ENCODE measurements at regions not wholly inside any gene's neighbourhood (a gene's known extent, or its start where the extent isn't known, plus 50 kb on each side); places are given as distances from the start of the nearest gene placed in this dataset.

DNA sequence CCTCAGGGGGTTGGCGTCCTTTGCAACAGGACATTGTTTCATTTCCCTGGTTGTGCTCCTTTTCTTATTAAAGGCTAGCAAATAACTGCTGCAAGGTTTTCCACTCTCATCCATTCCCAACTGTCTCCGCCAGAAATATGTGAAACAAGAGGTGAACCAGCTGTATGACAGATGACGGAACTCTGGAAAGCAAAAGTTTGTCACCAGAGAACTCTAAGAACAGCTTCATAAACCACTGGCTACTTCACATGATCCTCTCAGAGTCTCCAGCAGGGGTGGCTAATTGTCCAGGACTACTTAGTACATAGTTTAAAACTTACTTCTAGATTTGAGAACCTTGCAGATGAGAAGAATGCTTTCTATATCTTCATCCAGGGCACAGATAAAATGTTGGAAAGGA, 195.9 kb upstream of the RAD23B start:
- intact Hi-C loops (cut with DNase I; ENCODE audit: low total_unique reads) = loop anchor here (10.0 kb wide), 1 partner anchor 88 kb away; no protein-coding TSS in a partner anchor
- peak; percentile 77 to 78 for ATAC-seq

DNA sequence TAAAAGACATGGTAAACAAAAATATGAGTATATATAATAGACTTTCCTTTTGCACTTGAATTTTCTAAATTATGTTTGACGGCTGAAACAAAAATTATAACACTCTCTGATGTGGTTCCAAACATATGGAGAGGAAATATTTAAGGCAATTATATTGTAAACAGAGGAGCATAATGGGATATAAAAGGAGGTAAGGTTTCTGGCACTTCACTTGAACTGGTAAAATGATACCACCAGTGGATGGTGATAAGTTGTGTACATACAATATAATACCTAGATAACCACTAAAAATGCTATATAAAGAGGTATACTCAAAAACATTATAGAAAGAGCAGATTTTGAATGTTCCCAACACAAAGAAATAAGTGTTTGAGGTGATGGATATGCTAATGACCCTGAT, 192.9 kb upstream of the RAD23B start:
- Histone ChIP-seq H3K4me1 (peaks cover 12 to 15% of the 10 kb centered on the region in 2 donors), H3K9me3 (peaks cover 0 to 6% (median 0%) of the 10 kb centered on the region in 3 donors), H3K27ac (no peak overlapping the region), H3K27me3 (no peaks in the 10 kb centered on the region), H3K36me3 (no peaks in the 10 kb centered on the region), H3K4me3 (no peak overlapping the region)
- no peak for TF ChIP-seq POLR2A (IDR thresholded peaks at IDR 0.05)
- TF ChIP-seq, protein P1, sequence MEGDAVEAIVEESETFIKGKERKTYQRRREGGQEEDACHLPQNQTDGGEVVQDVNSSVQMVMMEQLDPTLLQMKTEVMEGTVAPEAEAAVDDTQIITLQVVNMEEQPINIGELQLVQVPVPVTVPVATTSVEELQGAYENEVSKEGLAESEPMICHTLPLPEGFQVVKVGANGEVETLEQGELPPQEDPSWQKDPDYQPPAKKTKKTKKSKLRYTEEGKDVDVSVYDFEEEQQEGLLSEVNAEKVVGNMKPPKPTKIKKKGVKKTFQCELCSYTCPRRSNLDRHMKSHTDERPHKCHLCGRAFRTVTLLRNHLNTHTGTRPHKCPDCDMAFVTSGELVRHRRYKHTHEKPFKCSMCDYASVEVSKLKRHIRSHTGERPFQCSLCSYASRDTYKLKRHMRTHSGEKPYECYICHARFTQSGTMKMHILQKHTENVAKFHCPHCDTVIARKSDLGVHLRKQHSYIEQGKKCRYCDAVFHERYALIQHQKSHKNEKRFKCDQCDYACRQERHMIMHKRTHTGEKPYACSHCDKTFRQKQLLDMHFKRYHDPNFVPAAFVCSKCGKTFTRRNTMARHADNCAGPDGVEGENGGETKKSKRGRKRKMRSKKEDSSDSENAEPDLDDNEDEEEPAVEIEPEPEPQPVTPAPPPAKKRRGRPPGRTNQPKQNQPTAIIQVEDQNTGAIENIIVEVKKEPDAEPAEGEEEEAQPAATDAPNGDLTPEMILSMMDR (IDR thresholded peaks at IDR 0.05 in 4 of 5, conservative IDR thresholded peaks at IDR 0.05 in 1 of 5) = no peak
- no peak for DNase-seq
- ATAC-seq = no peak
- intact Hi-C loops (cut with DNase I; ENCODE audit: low total_unique reads) (no loop called here), in situ Hi-C loops (cut with MboI; ENCODE audit: low sequenced_read_pairs in 4 of 4) (loop anchor here in 1 of 4 donors (25.0 kb wide), 1 partner anchor 97 kb away; no protein-coding TSS in a partner anchor)

More for the DNA sequence above, 195.9 kb upstream of the RAD23B start:
- Histone ChIP-seq H3K27me3 (no peaks in the 10 kb centered on the region), H3K4me1 (peaks cover 17 to 19% of the 10 kb centered on the region in 2 donors), H3K36me3 (no peaks in the 10 kb centered on the region), H3K4me3 (no peak overlapping the region), H3K27ac (no peak overlapping the region), H3K9me3 (peaks cover 0 to 6% (median 0%) of the 10 kb centered on the region in 3 donors)
- in situ Hi-C loops (cut with MboI; ENCODE audit: low sequenced_read_pairs in 4 of 4) = loop anchor here in 1 of 4 donors (25.0 kb wide), 1 partner anchor 100 kb away; no protein-coding TSS in a partner anchor
- TF ChIP-seq, protein P1 (IDR thresholded peaks at IDR 0.05 in 4 of 5, conservative IDR thresholded peaks at IDR 0.05 in 1 of 5) = peak in 3 of 5 experiments; percentile 16 to 24 (median 23)
- no peak for TF ChIP-seq POLR2A (IDR thresholded peaks at IDR 0.05)
- DNase-seq = peak in 1 of 2 donors; percentile 21

DNA sequence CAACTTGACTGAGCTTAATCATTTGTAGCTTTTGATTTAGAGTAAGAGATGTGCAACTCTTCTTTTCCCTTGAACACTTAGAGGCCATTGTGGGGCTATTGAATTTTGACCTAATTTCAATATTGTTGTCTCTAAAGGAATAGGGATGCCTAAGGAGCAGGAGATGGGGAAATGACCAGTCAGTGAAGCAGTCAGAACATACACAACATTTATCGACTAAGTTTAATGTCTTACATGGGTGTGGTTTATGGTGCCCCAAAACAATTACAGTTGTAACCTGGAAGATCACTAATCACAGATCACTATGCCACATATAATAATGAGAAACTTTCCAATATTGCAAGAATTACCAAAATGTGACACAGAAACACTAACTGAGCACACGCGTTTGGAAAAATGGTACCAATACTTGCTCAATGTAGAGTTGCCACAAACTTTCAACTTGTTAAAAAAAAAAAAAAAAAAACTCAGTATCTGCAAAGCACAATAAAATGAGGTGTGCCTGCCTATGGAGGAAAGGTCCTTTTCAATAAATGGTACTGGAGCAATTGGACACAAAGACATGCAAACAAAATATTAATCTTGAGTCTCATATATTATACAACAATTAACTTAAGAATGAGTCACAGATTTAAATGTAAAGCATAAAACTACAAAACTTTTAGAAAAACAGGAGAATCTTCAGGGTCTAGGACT, 189.6 kb upstream of the RAD23B start:
- ATAC-seq (no peak), DNase-seq (no peak)
- H3K36me3 ChIP-seq = no peaks in the 10 kb centered on the region
- H3K27ac ChIP-seq = no peak overlapping the region
- H3K27me3 ChIP-seq = no peaks in the 10 kb centered on the region
- intact Hi-C loops (cut with DNase I; ENCODE audit: low total_unique reads) = no loop called here
- H3K4me3 ChIP-seq = no peak overlapping the region
- in situ Hi-C loops (cut with MboI; ENCODE audit: low sequenced_read_pairs in 4 of 4) = loop anchor here in 1 of 4 donors (25.0 kb wide), 1 partner anchor 94 kb away; no protein-coding TSS in a partner anchor
- TF ChIP-seq, protein P1 (IDR thresholded peaks at IDR 0.05 in 4 of 5, conservative IDR thresholded peaks at IDR 0.05 in 1 of 5) = no peak
- no peak for TF ChIP-seq POLR2A (IDR thresholded peaks at IDR 0.05)
- H3K4me1 ChIP-seq = no peaks in the 10 kb centered on the region
- H3K9me3 ChIP-seq = peaks cover 0 to 6% (median 0%) of the 10 kb centered on the region in 3 donors

DNA sequence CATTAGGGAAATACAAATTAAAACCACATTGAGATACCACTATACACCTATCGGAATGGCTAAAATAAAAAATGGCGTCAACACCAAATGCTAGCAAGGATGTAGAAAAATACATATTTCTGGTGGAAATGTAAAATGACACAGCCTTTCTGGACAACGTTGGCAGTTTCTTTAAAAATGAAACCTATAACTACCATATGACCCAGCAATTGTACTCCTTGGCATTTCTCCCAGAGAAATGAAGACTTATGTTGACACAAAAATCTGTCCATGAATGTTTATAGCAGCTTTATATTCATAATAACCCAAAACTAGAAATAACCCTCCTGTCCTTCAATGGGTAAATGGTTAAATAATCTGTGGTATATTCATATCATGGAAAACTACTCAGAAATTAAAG, 188.7 kb upstream of the RAD23B start:
- Histone ChIP-seq H3K9me3 (peaks cover 0 to 6% (median 0%) of the 10 kb centered on the region in 3 donors), H3K27ac (no peak overlapping the region), H3K4me1 (no peaks in the 10 kb centered on the region), H3K4me3 (no peak overlapping the region), H3K36me3 (no peaks in the 10 kb centered on the region), H3K27me3 (no peaks in the 10 kb centered on the region)
- no peak for TF ChIP-seq POLR2A (IDR thresholded peaks at IDR 0.05)
- TF ChIP-seq, protein P1 (IDR thresholded peaks at IDR 0.05 in 4 of 5, conservative IDR thresholded peaks at IDR 0.05 in 1 of 5) = no peak
- ATAC-seq (no peak), DNase-seq (no peak)
- in situ Hi-C loops (cut with MboI; ENCODE audit: low sequenced_read_pairs in 4 of 4) = loop anchor here in 1 of 4 donors (25.0 kb wide), 1 partner anchor 93 kb away; no protein-coding TSS in a partner anchor
- intact Hi-C loops (cut with DNase I; ENCODE audit: low total_unique reads) = no loop called here
